WTC11 (cell line): ENCODE measurements at regions not wholly inside any gene's neighbourhood (a gene's known extent, or its start where the extent isn't known, plus 50 kb on each side); places are given as distances from the start of the nearest gene placed in this dataset.
A peak's percentile ranks its signal among the peaks of the same experiment; 100 is the strongest.

Experiments
- ATAC-seq: fragments of 200-7000 bp; cut with Tn5 transposase; 2 replicates; pipeline ENCODE4 v1.10.0; 2021; ENCODE audit warnings: mild to moderate bottlenecking, moderate library complexity
- CTCF ChIA-PET: fragments of 300-600 bp; sonication (Branson Sonifier 250); formaldehyde crosslinking; loops from one replicate; lab custom pipeline; 2021; ENCODE audit warnings: antibody characterized with exemption; lab: Charles Lee
- POLR2A ChIA-PET: fragments of 350-600 bp; sonication (Branson Sonifier 250); formaldehyde crosslinking; loops from one replicate; lab custom pipeline; 2021; ENCODE audit warnings: antibody characterized with exemption; lab: Charles Lee
- DNase-seq: peaks from one replicate; pipeline ENCODE4 v3.0.0; 2021; ENCODE audit warnings: low spot score
- H3K27ac Mint-ChIP-seq: 2 replicates; pipeline ENCODE4 v1.8.0; 2021; ENCODE audit warnings: mixed read lengths
- H3K27me3 Mint-ChIP-seq: 2 replicates; pipeline ENCODE4 v1.8.0; 2021; ENCODE audit warnings: low read depth, mild to moderate bottlenecking, moderate library complexity, mixed read lengths
- H3K36me3 Mint-ChIP-seq: 2 replicates; pipeline ENCODE4 v1.8.0; 2021; ENCODE audit warnings: mixed read lengths
- H3K4me1 Mint-ChIP-seq: 2 replicates; pipeline ENCODE4 v1.8.0; 2022; ENCODE audit warnings: mixed read lengths
- H3K4me3 Mint-ChIP-seq: 2 replicates; pipeline ENCODE4 v1.8.0; 2021; ENCODE audit warnings: mild to moderate bottlenecking, moderate library complexity, mixed read lengths
- H3K9me3 Mint-ChIP-seq: 2 replicates; pipeline ENCODE4 v1.8.0; 2021; ENCODE audit warnings: mixed read lengths
- CREB1 ChIP-seq: sonication (generic); formaldehyde crosslinking; IDR thresholded peaks from 2 replicates; pipeline ENCODE4 v1.8.0; 2023; ENCODE audit warnings: mild to moderate bottlenecking, missing genetic modification reagents
- CTCF ChIP-seq: fragments of 200-600 bp; IDR thresholded peaks from 2 replicates; pipeline ENCODE4 v1.8.0; 2022; ENCODE audit warnings: antibody characterized with exemption
- E2F1 ChIP-seq: sonication (generic); formaldehyde crosslinking; IDR thresholded peaks from 2 replicates; pipeline ENCODE4 v1.8.0; 2022; ENCODE audit warnings: mild to moderate bottlenecking, missing genetic modification reagents
- E2F5 ChIP-seq: sonication (generic); formaldehyde crosslinking; IDR thresholded peaks from 2 replicates; pipeline ENCODE4 v1.8.1; 2022; ENCODE audit warnings: mild to moderate bottlenecking, moderate library complexity, missing genetic modification reagents
- EMX1 ChIP-seq: fragments of 250-450 bp; sonication (Bioruptor Pico); IDR thresholded peaks from 2 replicates; pipeline ENCODE4 v1.8.0; 2021; ENCODE audit warnings: mild to moderate bottlenecking
- ETV6 ChIP-seq: sonication (generic); formaldehyde crosslinking; IDR thresholded peaks from 2 replicates; pipeline ENCODE4 v1.8.1; 2022; ENCODE audit warnings: mild to moderate bottlenecking, missing genetic modification reagents
- FOXP4 ChIP-seq: sonication (generic); formaldehyde crosslinking; IDR thresholded peaks from 2 replicates; pipeline ENCODE4 v1.8.0; 2022; ENCODE audit warnings: mild to moderate bottlenecking, missing genetic modification reagents
- GRHL2 ChIP-seq: fragments of 250-450 bp; sonication (Bioruptor Pico); IDR thresholded peaks from 2 replicates; pipeline ENCODE4 v1.8.0; 2022; ENCODE audit warnings: mild to moderate bottlenecking, moderate library complexity; ENCODE audit not compliant: insufficient replicate concordance, severe bottlenecking
- KAT7 ChIP-seq: sonication (generic); formaldehyde crosslinking; IDR thresholded peaks from 2 replicates; pipeline ENCODE4 v1.8.1; 2023; ENCODE audit warnings: missing genetic modification reagents, mild to moderate bottlenecking, borderline replicate concordance
- NR1H2 ChIP-seq: sonication (generic); formaldehyde crosslinking; IDR thresholded peaks from 2 replicates; pipeline ENCODE4 v1.9.0; 2021; ENCODE audit warnings: mild to moderate bottlenecking, moderate library complexity, missing genetic modification reagents
- NR2C2 ChIP-seq: sonication (generic); formaldehyde crosslinking; IDR thresholded peaks from 2 replicates; pipeline ENCODE4 v1.8.0; 2022; ENCODE audit warnings: mild to moderate bottlenecking, missing genetic modification reagents
- PRRX2 ChIP-seq: fragments of 250-450 bp; sonication (Bioruptor Pico); IDR thresholded peaks from 2 replicates; pipeline ENCODE4 v1.8.0; 2021; ENCODE audit warnings: mild to moderate bottlenecking
- SP1 ChIP-seq: sonication (generic); formaldehyde crosslinking; conservative IDR thresholded peaks from 2 replicates; pipeline ENCODE4 v1.8.1; 2022; ENCODE audit warnings: missing genetic modification reagents
- STAT6 ChIP-seq: sonication (generic); formaldehyde crosslinking; conservative IDR thresholded peaks from 2 replicates; pipeline ENCODE4 v1.8.1; 2023; ENCODE audit warnings: mild to moderate bottlenecking, low read depth, missing genetic modification reagents, moderate library complexity
- TP53 ChIP-seq: sonication (generic); formaldehyde crosslinking; IDR thresholded peaks from 2 replicates; pipeline ENCODE4 v1.8.1; 2023; ENCODE audit warnings: mild to moderate bottlenecking, missing genetic modification reagents
- USF1 ChIP-seq: sonication (generic); formaldehyde crosslinking; IDR thresholded peaks from 2 replicates; pipeline ENCODE4 v1.8.0; 2022; ENCODE audit warnings: mild to moderate bottlenecking, missing genetic modification reagents
- USF2 ChIP-seq: sonication (generic); formaldehyde crosslinking; IDR thresholded peaks from 2 replicates; pipeline ENCODE4 v1.8.1; 2023; ENCODE audit warnings: mild to moderate bottlenecking, missing genetic modification reagents, moderate library complexity
- ZBTB21 ChIP-seq: sonication (generic); formaldehyde crosslinking; IDR thresholded peaks from 2 replicates; pipeline ENCODE4 v1.8.1; 2023; ENCODE audit warnings: mild to moderate bottlenecking, missing genetic modification reagents, borderline replicate concordance
- ZNF121 ChIP-seq: sonication (generic); formaldehyde crosslinking; IDR thresholded peaks from 2 replicates; pipeline ENCODE4 v1.8.0; 2023; ENCODE audit warnings: missing genetic modification reagents
- ZNF232 ChIP-seq: sonication (generic); formaldehyde crosslinking; IDR thresholded peaks from 2 replicates; pipeline ENCODE4 v1.8.0; 2022; ENCODE audit warnings: mild to moderate bottlenecking, missing genetic modification reagents
- ZNF416 ChIP-seq: fragments of 250-450 bp; sonication (Bioruptor Pico); IDR thresholded peaks from 2 replicates; pipeline ENCODE4 v1.9.0; 2021; ENCODE audit warnings: mild to moderate bottlenecking, inconsistent platforms
- ZNF423 ChIP-seq: fragments of 250-450 bp; sonication (Bioruptor Pico); IDR thresholded peaks from 2 replicates; pipeline ENCODE4 v2.1.2; 2022; ENCODE audit warnings: mild to moderate bottlenecking, moderate library complexity

- Mint-ChIP-seq H3K27me3 (no peaks in the 10 kb centered on the region), H3K27ac (no peak overlapping the region), H3K4me3 (no peak overlapping the region), H3K36me3 (no peaks in the 10 kb centered on the region), H3K9me3 (no peaks in the 10 kb centered on the region), H3K4me1 (peaks cover 2% of the 10 kb centered on the region; the same call in 1 of the 2 replicates)
- POLR2A ChIA-PET = no interaction called here
- CTCF ChIA-PET = no interaction called here
- TF ChIP-seq CTCF = no peak
- no peak for TF ChIP-seq ZNF121 (CRISPR knock-in tag)
- TF ChIP-seq ZBTB21 (CRISPR knock-in tag) = no peak
- no peak for TF ChIP-seq USF2 (CRISPR knock-in tag)
- no peak for TF ChIP-seq KAT7
- no peak for TF ChIP-seq E2F1
- TF ChIP-seq EMX1 (CRISPR knock-in tag) = no peak
- ATAC-seq = no peak
- no peak for DNase-seq
These were observed 229.6 kb upstream of the AGA start for GRCh38 chr4:177671845-177672244.

- no peak overlapping the region for H3K4me3 Mint-ChIP-seq
These were observed 231.8 kb upstream of the AGA start for GRCh38 chr4:177673985-177674489.

GRCh38 chr4:177680308-177680707 lies 238.1 kb upstream of the AGA start:
- no peak overlapping the region for H3K4me3 Mint-ChIP-seq
- TF ChIP-seq NR1H2 (CRISPR knock-in tag) (no peak), PRRX2 (CRISPR knock-in tag) (no peak), NR2C2 (CRISPR knock-in tag) (no peak), ZNF232 (no peak), SP1 (no peak), ZBTB21 (CRISPR knock-in tag) (no peak)
- H3K9me3 Mint-ChIP-seq = no peaks in the 10 kb centered on the region
- POLR2A ChIA-PET = no interaction called here
- no peaks in the 10 kb centered on the region for H3K36me3 Mint-ChIP-seq
- ATAC-seq (no peak), DNase-seq (no peak)
- H3K27ac Mint-ChIP-seq = no peak overlapping the region
- CTCF ChIA-PET = no interaction called here
- no peaks in the 10 kb centered on the region for H3K27me3 Mint-ChIP-seq
- H3K4me1 Mint-ChIP-seq = no peaks in the 10 kb centered on the region

More at GRCh38 chr4:177673985-177674489, 231.8 kb upstream of the AGA start:
- POLR2A ChIA-PET = no interaction called here
- H3K4me1 Mint-ChIP-seq = peaks cover 2% of the 10 kb centered on the region; the same call in 1 of the 2 replicates
- TF ChIP-seq USF1 (no peak), GRHL2 (CRISPR knock-in tag) (no peak)
- CTCF ChIA-PET = no interaction called here
- H3K9me3 Mint-ChIP-seq = no peaks in the 10 kb centered on the region
- DNase-seq (no peak), ATAC-seq (peak; percentile 64)
- no peaks in the 10 kb centered on the region for H3K36me3 Mint-ChIP-seq
- H3K27me3 Mint-ChIP-seq = no peaks in the 10 kb centered on the region
- no peak overlapping the region for H3K27ac Mint-ChIP-seq

- CTCF ChIA-PET = no interaction called here
- POLR2A ChIA-PET = no interaction called here
- H3K27me3 Mint-ChIP-seq = no peaks in the 10 kb centered on the region
- no peak for TF ChIP-seq E2F5
- TF ChIP-seq ETV6 (CRISPR knock-in tag) = no peak
- TF ChIP-seq TP53 (CRISPR knock-in tag) = no peak
- TF ChIP-seq CREB1 (CRISPR knock-in tag) = no peak
- TF ChIP-seq ZNF423 (CRISPR knock-in tag) = no peak
- no peak for TF ChIP-seq ZNF416 (CRISPR knock-in tag)
- no peak for TF ChIP-seq STAT6
- no peak for TF ChIP-seq FOXP4 (CRISPR knock-in tag)
These were observed 239.7 kb upstream of the AGA start for GRCh38 chr4:177681902-177682301.

More at GRCh38 chr4:177681902-177682301, 239.7 kb upstream of the AGA start:
- no peak overlapping the region for H3K4me3 Mint-ChIP-seq
- no peak for DNase-seq
- H3K9me3 Mint-ChIP-seq = no peaks in the 10 kb centered on the region
- no peak for ATAC-seq
- H3K36me3 Mint-ChIP-seq = no peaks in the 10 kb centered on the region
- no peak overlapping the region for H3K27ac Mint-ChIP-seq
- no peaks in the 10 kb centered on the region for H3K4me1 Mint-ChIP-seq
